ENCODE measurements at regions not wholly inside any gene's neighbourhood (a gene's known extent, or its start where the extent isn't known, plus 50 kb on each side); places are given as distances from the start of the nearest gene placed in this dataset.

DNA sequence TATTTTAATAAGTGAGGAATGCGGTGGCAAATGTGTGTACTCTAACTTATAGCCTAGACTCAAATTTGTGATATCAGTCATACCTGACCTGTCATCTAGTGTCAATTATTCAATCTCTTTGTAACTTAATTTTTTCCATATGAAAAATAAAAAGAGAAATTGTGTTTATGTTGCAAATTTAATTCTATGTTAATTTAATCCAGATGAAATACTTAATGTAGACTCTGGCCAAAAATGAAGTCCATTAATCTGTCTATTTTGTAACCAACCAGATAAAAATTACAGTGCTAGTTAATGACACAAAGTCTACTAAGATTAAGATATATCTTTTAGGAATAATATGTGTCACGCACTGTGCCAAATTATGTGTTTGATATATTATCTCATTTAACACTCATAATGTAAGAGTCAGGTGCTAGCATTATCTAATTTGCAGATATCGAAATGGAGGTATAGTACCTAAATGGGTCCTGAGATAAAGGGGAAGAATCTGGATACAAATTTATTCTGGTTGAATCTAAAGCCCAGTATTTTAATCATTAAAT, 712.1 kb downstream of the KCTD16 start:
- in situ Hi-C loops (cut with HindIII; ENCODE audit: low pct_unique_long_range_greater_than_20kb, low sequenced_read_pairs), result no loop called here
- TF ChIP-seq, protein P1, sequence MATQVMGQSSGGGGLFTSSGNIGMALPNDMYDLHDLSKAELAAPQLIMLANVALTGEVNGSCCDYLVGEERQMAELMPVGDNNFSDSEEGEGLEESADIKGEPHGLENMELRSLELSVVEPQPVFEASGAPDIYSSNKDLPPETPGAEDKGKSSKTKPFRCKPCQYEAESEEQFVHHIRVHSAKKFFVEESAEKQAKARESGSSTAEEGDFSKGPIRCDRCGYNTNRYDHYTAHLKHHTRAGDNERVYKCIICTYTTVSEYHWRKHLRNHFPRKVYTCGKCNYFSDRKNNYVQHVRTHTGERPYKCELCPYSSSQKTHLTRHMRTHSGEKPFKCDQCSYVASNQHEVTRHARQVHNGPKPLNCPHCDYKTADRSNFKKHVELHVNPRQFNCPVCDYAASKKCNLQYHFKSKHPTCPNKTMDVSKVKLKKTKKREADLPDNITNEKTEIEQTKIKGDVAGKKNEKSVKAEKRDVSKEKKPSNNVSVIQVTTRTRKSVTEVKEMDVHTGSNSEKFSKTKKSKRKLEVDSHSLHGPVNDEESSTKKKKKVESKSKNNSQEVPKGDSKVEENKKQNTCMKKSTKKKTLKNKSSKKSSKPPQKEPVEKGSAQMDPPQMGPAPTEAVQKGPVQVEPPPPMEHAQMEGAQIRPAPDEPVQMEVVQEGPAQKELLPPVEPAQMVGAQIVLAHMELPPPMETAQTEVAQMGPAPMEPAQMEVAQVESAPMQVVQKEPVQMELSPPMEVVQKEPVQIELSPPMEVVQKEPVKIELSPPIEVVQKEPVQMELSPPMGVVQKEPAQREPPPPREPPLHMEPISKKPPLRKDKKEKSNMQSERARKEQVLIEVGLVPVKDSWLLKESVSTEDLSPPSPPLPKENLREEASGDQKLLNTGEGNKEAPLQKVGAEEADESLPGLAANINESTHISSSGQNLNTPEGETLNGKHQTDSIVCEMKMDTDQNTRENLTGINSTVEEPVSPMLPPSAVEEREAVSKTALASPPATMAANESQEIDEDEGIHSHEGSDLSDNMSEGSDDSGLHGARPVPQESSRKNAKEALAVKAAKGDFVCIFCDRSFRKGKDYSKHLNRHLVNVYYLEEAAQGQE (IDR thresholded peaks at IDR 0.05; ENCODE audit: insufficient read depth in 1 of 2, low read depth in 2 of 2, low read length in 1 of 2), result no peak
- TF ChIP-seq, protein P2, sequence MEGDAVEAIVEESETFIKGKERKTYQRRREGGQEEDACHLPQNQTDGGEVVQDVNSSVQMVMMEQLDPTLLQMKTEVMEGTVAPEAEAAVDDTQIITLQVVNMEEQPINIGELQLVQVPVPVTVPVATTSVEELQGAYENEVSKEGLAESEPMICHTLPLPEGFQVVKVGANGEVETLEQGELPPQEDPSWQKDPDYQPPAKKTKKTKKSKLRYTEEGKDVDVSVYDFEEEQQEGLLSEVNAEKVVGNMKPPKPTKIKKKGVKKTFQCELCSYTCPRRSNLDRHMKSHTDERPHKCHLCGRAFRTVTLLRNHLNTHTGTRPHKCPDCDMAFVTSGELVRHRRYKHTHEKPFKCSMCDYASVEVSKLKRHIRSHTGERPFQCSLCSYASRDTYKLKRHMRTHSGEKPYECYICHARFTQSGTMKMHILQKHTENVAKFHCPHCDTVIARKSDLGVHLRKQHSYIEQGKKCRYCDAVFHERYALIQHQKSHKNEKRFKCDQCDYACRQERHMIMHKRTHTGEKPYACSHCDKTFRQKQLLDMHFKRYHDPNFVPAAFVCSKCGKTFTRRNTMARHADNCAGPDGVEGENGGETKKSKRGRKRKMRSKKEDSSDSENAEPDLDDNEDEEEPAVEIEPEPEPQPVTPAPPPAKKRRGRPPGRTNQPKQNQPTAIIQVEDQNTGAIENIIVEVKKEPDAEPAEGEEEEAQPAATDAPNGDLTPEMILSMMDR (IDR thresholded peaks at IDR 0.05), result no peak
- TF ChIP-seq TCF7L2 (IDR thresholded peaks at IDR 0.05; ENCODE audit: low read depth, low read length) (no peak), POLR2AphosphoS5 (IDR thresholded peaks at IDR 0.05; ENCODE audit: low read depth, low read length) (no peak), SIN3A (IDR thresholded peaks at IDR 0.05; ENCODE audit: borderline replicate concordance, insufficient read depth, low read depth, low read length) (no peak)

DNA sequence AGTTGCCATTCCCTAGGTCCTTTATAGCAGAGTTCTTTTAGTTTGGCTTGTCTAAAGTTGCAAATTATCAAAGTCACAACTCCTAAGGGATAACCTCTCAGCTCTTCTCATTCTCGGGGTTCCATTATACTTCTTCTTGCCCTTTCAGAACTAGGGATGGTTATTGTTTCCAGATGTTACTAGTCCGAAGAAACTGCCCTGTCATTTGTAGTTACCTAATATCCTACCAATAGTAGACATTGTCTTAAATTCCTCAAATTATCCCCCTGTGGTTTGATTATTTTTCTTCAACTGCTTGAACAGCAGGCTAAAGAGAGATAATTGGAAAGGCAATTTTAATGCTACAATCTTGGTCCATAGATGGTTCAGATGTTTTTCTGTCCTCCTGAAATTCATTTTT, 709.8 kb downstream of the KCTD16 start:
- H3K4me1 ChIP-seq (ENCODE audit: control insufficient read depth, insufficient read depth, low read length), result no peaks in the 10 kb centered on the region
- ATAC-seq (no peak), DNase-seq (ENCODE audit: low read depth, low spot score) (no peak)
- in situ Hi-C loops (cut with HindIII; ENCODE audit: low pct_unique_long_range_greater_than_20kb, low sequenced_read_pairs), result no loop called here
- no peaks in the 10 kb centered on the region for H3K27me3 ChIP-seq (ENCODE audit: control insufficient read depth, insufficient read depth, low read length)
- H3K9me3 ChIP-seq (ENCODE audit: control insufficient read depth, insufficient read depth, low read depth, low read length), result no peaks in the 10 kb centered on the region
- intact Hi-C loops (cut with micrococcal nuclease; ENCODE audit: unreplicated experiment), result no loop called here
- H3K27ac ChIP-seq (ENCODE audit: low read length), result no peak overlapping the region
- BruUV-seq (replicated peaks), result no TSS peak
- H3K36me3 ChIP-seq (ENCODE audit: control insufficient read depth, insufficient read depth, low read length), result no peaks in the 10 kb centered on the region
- ChIA-PET POLR2A (no interaction called here), CTCF (no interaction called here)
- H3K4me3 ChIP-seq (ENCODE audit: low read depth in 2 of 2, low read length in 2 of 2), result no peak overlapping the region
- no peak for TF ChIP-seq POLR2AphosphoS5 (IDR thresholded peaks at IDR 0.05; ENCODE audit: low read depth, low read length)
- TF ChIP-seq, protein P1 (IDR thresholded peaks at IDR 0.05; ENCODE audit: insufficient read depth in 1 of 2, low read depth in 2 of 2, low read length in 1 of 2), result no peak
- TF ChIP-seq SIN3A (IDR thresholded peaks at IDR 0.05; ENCODE audit: borderline replicate concordance, insufficient read depth, low read depth, low read length), result no peak
- TF ChIP-seq, protein P2 (IDR thresholded peaks at IDR 0.05), result no peak
- no peak for TF ChIP-seq TCF7L2 (IDR thresholded peaks at IDR 0.05; ENCODE audit: low read depth, low read length)

More for the DNA sequence above, 712.1 kb downstream of the KCTD16 start:
- ChIA-PET CTCF (no interaction called here), POLR2A (no interaction called here)
- Histone ChIP-seq H3K27me3 (ENCODE audit: control insufficient read depth, insufficient read depth, low read length) (no peaks in the 10 kb centered on the region), H3K4me1 (ENCODE audit: control insufficient read depth, insufficient read depth, low read length) (no peaks in the 10 kb centered on the region), H3K27ac (ENCODE audit: low read length) (no peak overlapping the region), H3K36me3 (ENCODE audit: control insufficient read depth, insufficient read depth, low read length) (no peaks in the 10 kb centered on the region), H3K4me3 (ENCODE audit: low read depth in 2 of 2, low read length in 2 of 2) (no peak overlapping the region), H3K9me3 (ENCODE audit: control insufficient read depth, insufficient read depth, low read depth, low read length) (no peaks in the 10 kb centered on the region)
- intact Hi-C loops (cut with micrococcal nuclease; ENCODE audit: unreplicated experiment), result no loop called here
- DNase-seq (ENCODE audit: low read depth, low spot score), result no peak
- no TSS peak for BruUV-seq (replicated peaks)
- no peak for ATAC-seq
